ENCODE measurements at regions not wholly inside any gene's neighbourhood (a gene's known extent, or its start where the extent isn't known, plus 50 kb on each side); places are given as distances from the start of the nearest gene placed in this dataset.

GRCh38 chr2:64371727-64372126 is 82.2 kb upstream of the LGALSL start:
- no peak for DNase-seq (ENCODE audit: low read depth)

- no peak for DNase-seq (ENCODE audit: low read depth)
These were observed 79.3 kb upstream of the LGALSL start for GRCh38 chr2:64374686-64375085.

- DNase-seq (ENCODE audit: low read depth) = no peak
These were observed 77.0 kb upstream of the LGALSL start for GRCh38 chr2:64376926-64377325.

GRCh38 chr2:64379186-64379585 is 74.8 kb upstream of the LGALSL start:
- DNase-seq (ENCODE audit: low read depth) = no peak

- DNase-seq (ENCODE audit: low read depth) = no peak
These were observed 73.0 kb upstream of the LGALSL start for GRCh38 chr2:64380853-64381527.

GRCh38 chr2:64383016-64383591 is 70.9 kb upstream of the LGALSL start:
- DNase-seq (ENCODE audit: low read depth) = no peak

GRCh38 chr2:64383881-64384280 is 70.1 kb upstream of the LGALSL start:
- DNase-seq (ENCODE audit: low read depth) = no peak

GRCh38 chr2:64386676-64387075 is 67.3 kb upstream of the LGALSL start:
- DNase-seq (ENCODE audit: low read depth) = no peak

GRCh38 chr2:64390586-64390985 is 63.4 kb upstream of the LGALSL start:
- no peak for DNase-seq (ENCODE audit: low read depth)

GRCh38 chr2:64391424-64391823 is 62.5 kb upstream of the LGALSL start:
- DNase-seq (ENCODE audit: low read depth) = no peak

- no peak for DNase-seq (ENCODE audit: low read depth)
These were observed 62.0 kb upstream of the LGALSL start for GRCh38 chr2:64391940-64392339.

GRCh38 chr2:64392529-64392928 is 61.4 kb upstream of the LGALSL start:
- DNase-seq (ENCODE audit: low read depth) = no peak

- no peak for DNase-seq (ENCODE audit: low read depth)
These were observed 60.5 kb upstream of the LGALSL start for GRCh38 chr2:64393383-64394010.

- no peak for DNase-seq (ENCODE audit: low read depth)
These were observed 59.8 kb upstream of the LGALSL start for GRCh38 chr2:64394153-64394552.

GRCh38 chr2:64396001-64396400 is 58.0 kb upstream of the LGALSL start:
- DNase-seq (ENCODE audit: low read depth) = no peak

- DNase-seq (ENCODE audit: low read depth) = no peak
These were observed 57.4 kb upstream of the LGALSL start for GRCh38 chr2:64396551-64396950.

- DNase-seq (ENCODE audit: low read depth) = no peak
These were observed 55.3 kb upstream of the LGALSL start for GRCh38 chr2:64398516-64399129.

- DNase-seq (ENCODE audit: low read depth) = no peak
These were observed 54.4 kb upstream of the LGALSL start for GRCh38 chr2:64399521-64399920.

- DNase-seq (ENCODE audit: low read depth) = no peak
These were observed 53.7 kb upstream of the LGALSL start for GRCh38 chr2:64400105-64400728.

- no peak for DNase-seq (ENCODE audit: low read depth)
These were observed 53.0 kb upstream of the LGALSL start for GRCh38 chr2:64400733-64401528.

- DNase-seq (ENCODE audit: low read depth) = no peak
These were observed 52.5 kb upstream of the LGALSL start for GRCh38 chr2:64401529-64401880.

- no peak for DNase-seq (ENCODE audit: low read depth)
These were observed 51.1 kb upstream of the LGALSL start for GRCh38 chr2:64402876-64403275.

Measured in CMK (cell line).